Endodermal cell (in vitro differentiated cells): ENCODE measurements at regions not wholly inside any gene's neighbourhood (a gene's known extent, or its start where the extent isn't known, plus 50 kb on each side); places are given as distances from the start of the nearest gene placed in this dataset.

Source experiments
- DNase-seq: peaks from one replicate; pipeline ENCODE4 v3.0.0-alpha.2; 2017
- H3K27ac ChIP-seq: 2 replicates; pipeline ENCODE4 v1.5.1; 2013; ENCODE audit warnings: mild to moderate bottlenecking, low read depth, low read length, moderate library complexity
- H3K27me3 ChIP-seq: 2 replicates; pipeline ENCODE4 v1.6.1; 2013; ENCODE audit warnings: mild to moderate bottlenecking, low read length, moderate library complexity; ENCODE audit not compliant: insufficient read depth, control insufficient read depth, poor library complexity, severe bottlenecking
- H3K36me3 ChIP-seq: 2 replicates; pipeline ENCODE4 v1.7.0; 2013; ENCODE audit warnings: mild to moderate bottlenecking, low read length, moderate library complexity; ENCODE audit not compliant: control insufficient read depth, insufficient read depth
- H3K4me1 ChIP-seq: one replicate; pipeline ENCODE4 v1.7.0; 2013; ENCODE audit warnings: low read length; ENCODE audit not compliant: control insufficient read depth, insufficient read depth
- H3K4me3 ChIP-seq: 2 replicates; pipeline ENCODE4 v1.5.1; 2013; ENCODE audit warnings: mild to moderate bottlenecking, low read length, moderate library complexity
- H3K9ac ChIP-seq: 2 replicates; pipeline ENCODE4 v1.6.1; 2013; ENCODE audit warnings: mild to moderate bottlenecking, low read length, moderate library complexity; ENCODE audit not compliant: poor library complexity, severe bottlenecking; ENCODE audit errors: extremely low read depth
- H3K9me3 ChIP-seq: 2 replicates; pipeline ENCODE4 v1.6.1; 2013; ENCODE audit warnings: mild to moderate bottlenecking, low read length, moderate library complexity; ENCODE audit not compliant: control insufficient read depth
- H3K27ac Mint-ChIP-seq: 2 replicates; pipeline ENCODE4 v1.8.0; 2020; ENCODE audit warnings: mixed read lengths
- H3K27me3 Mint-ChIP-seq: 2 replicates; pipeline ENCODE4 v1.8.0; 2021; ENCODE audit warnings: mild to moderate bottlenecking, mixed read lengths; ENCODE audit not compliant: insufficient read depth
- H3K36me3 Mint-ChIP-seq: 2 replicates; pipeline ENCODE4 v1.8.0; 2020; ENCODE audit warnings: low read depth, mixed read lengths
- H3K4me1 Mint-ChIP-seq: 2 replicates; pipeline ENCODE4 v1.8.0; 2020; ENCODE audit warnings: mixed read lengths
- H3K4me3 Mint-ChIP-seq: 2 replicates; pipeline ENCODE4 v1.8.0; 2020; ENCODE audit warnings: mild to moderate bottlenecking, moderate library complexity, mixed read lengths
- H3K9me3 Mint-ChIP-seq: 2 replicates; pipeline ENCODE4 v1.8.0; 2020; ENCODE audit warnings: mild to moderate bottlenecking, mixed read lengths
- WGBS, 2 experiments: methylation state at CpG; one replicate each; pipeline versions ENCODE4 v1.1.5 to v1.1.7; 2013; ENCODE audit warnings: missing lambda C conversion rate in 2 of 2, mixed read lengths in 1 of 2; ENCODE audit not compliant: insufficient coverage in 1 of 2, insufficient read length in 1 of 2; 5-methylcytosine and 5-hydroxymethylcytosine counted together
- TF ChIP-seq, protein P1 (sequence below): fragments of 200-600 bp; sonication (generic); conservative IDR thresholded peaks from 2 replicates; pipeline ENCODE4 v1.5.0; 2021; ENCODE audit warnings: antibody characterized with exemption, mild to moderate bottlenecking

DNA sequence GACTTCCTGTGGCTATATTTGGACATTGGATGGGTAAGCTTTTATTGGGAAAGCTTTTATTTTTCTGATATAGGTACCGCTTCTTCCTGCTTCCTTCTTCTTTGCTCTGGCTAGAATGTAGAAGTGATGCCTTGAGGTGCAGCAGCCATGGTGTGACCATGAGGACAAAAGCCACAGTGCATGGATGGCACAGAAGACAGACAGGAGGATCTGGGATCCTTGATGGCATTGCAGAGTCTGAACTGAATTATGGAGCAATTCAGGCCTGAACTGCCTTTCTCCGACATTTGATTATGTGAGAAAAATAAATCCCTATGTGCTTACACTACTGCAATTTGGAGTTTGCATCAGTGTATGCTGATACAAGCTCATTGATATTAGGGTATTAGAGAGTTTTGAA, 191.3 kb upstream of the CRY1 start:
- H3K27ac Mint-ChIP-seq, result no peak overlapping the region
- 93% methylated on average over 2 of the region's 2 CpGs; no CpG with 5 or more reads in 1 of the 2 experiments for WGBS, 2 experiments
- H3K36me3 Mint-ChIP-seq, result no peaks in the 10 kb centered on the region

DNA sequence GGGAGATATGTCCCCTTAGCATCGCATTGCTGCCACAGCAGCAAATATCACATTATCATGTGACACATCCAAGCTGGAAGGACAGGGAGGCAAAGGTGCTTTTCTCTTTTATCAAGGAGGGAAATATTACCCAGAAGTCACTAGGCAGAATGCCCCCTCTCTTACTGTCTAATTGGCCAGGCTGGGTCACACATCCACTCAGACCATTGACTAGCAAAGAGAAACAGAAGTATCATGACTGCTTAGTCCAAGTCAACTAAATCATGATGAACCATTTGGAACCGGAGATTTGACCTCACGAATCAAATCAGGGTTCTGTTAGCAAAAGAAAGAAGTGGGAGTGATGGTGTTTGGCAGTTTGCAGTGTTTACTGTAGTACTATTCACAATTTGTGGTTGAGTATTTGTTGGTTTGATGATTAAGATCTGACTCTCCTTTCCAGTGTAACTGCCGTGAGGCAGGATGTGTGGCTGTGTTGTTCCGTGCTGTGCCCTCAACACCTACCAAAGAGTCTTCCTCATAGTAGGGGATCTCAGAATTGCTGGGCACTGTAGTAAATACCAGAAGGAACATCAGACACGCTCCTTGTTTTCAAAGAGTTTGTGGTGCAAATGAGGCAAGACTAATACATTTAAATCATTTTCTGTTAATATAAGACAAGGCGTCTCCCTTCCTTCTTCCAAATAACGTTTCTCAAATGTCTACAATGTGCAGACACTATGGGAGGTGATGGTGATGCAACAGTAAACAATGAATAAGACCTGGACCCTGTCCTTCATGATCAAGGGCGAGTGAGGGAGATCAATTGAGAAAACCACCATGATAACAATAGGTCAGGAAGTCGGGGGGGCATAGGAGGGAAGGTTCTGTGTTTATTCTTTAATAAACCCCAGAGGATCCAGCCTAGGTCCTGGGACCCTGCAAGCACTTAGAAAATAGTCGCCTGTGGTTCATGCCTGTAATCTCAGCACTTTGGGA, 194.4 kb upstream of the CRY1 start:
- no peaks in the 10 kb centered on the region for H3K4me1 Mint-ChIP-seq
- Histone ChIP-seq H3K4me3 (no peak overlapping the region), H3K4me1 (no peaks in the 10 kb centered on the region), H3K9ac (no peak overlapping the region), H3K27me3 (peaks cover 2% of the 10 kb centered on the region), H3K27ac (no peak overlapping the region), H3K36me3 (no peaks in the 10 kb centered on the region), H3K9me3 (peaks cover 11% of the 10 kb centered on the region)
- H3K36me3 Mint-ChIP-seq, result no peaks in the 10 kb centered on the region
- no peak overlapping the region for H3K27ac Mint-ChIP-seq
- DNase-seq, result no peak
- peaks cover 10% of the 10 kb centered on the region for H3K9me3 Mint-ChIP-seq
- TF ChIP-seq, protein P1, sequence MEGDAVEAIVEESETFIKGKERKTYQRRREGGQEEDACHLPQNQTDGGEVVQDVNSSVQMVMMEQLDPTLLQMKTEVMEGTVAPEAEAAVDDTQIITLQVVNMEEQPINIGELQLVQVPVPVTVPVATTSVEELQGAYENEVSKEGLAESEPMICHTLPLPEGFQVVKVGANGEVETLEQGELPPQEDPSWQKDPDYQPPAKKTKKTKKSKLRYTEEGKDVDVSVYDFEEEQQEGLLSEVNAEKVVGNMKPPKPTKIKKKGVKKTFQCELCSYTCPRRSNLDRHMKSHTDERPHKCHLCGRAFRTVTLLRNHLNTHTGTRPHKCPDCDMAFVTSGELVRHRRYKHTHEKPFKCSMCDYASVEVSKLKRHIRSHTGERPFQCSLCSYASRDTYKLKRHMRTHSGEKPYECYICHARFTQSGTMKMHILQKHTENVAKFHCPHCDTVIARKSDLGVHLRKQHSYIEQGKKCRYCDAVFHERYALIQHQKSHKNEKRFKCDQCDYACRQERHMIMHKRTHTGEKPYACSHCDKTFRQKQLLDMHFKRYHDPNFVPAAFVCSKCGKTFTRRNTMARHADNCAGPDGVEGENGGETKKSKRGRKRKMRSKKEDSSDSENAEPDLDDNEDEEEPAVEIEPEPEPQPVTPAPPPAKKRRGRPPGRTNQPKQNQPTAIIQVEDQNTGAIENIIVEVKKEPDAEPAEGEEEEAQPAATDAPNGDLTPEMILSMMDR, result no peak
- 92 to 98% methylated on average over 6 to 10 of the region's 11 CpGs for WGBS, 2 experiments
- H3K27me3 Mint-ChIP-seq, result peaks cover 1% of the 10 kb centered on the region
- no peak overlapping the region for H3K4me3 Mint-ChIP-seq

More for the DNA sequence above, 191.3 kb upstream of the CRY1 start:
- H3K9me3 ChIP-seq, result peaks cover 12% of the 10 kb centered on the region
- TF ChIP-seq, protein P1, result no peak
- H3K9ac ChIP-seq, result no peak overlapping the region
- no peak for DNase-seq
- H3K27me3 Mint-ChIP-seq, result peaks cover 3% of the 10 kb centered on the region
- no peaks in the 10 kb centered on the region for H3K4me1 ChIP-seq
- H3K4me3 ChIP-seq, result no peak overlapping the region
- H3K9me3 Mint-ChIP-seq, result peaks cover 10% of the 10 kb centered on the region
- no peaks in the 10 kb centered on the region for H3K4me1 Mint-ChIP-seq
- no peaks in the 10 kb centered on the region for H3K27me3 ChIP-seq
- H3K4me3 Mint-ChIP-seq, result no peak overlapping the region
- H3K36me3 ChIP-seq, result no peaks in the 10 kb centered on the region
- H3K27ac ChIP-seq, result no peak overlapping the region

DNA sequence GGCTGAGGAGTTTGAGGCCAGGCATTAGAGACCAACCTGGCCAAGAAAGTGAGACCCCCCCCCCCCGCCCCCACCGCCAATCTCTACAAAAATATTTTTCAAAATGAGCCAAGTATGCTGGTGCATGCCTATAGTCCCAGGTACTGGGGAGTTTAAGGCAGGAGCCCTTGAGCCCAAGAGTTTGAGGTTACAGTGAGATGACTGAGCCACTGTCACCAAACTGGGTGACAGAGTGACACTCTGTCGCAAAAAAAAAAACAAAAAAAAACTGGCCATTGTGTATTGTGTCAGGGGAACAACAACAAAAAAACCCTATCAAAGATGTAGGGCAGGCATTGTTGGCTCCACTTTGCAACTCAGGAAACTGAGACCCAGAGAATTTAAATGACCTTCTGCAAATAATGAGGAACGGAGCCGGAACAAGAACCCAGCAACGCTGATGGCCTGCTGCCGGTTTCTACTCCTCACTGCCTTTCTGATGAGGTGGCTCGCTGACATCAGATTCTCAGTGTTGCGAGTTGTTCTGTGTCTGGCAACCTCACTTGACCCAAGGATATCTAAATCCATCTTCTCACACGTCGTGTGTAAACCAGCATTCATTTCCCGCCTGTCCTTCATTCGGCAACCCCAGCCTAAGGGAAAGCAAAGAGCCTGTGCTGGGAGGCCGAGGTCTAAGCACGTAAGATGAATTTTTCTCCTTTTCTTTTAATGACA, 195.2 kb upstream of the CRY1 start:
- Mint-ChIP-seq H3K4me1 (no peaks in the 10 kb centered on the region), H3K9me3 (peaks cover 10% of the 10 kb centered on the region), H3K27ac (no peak overlapping the region), H3K27me3 (peaks cover 1% of the 10 kb centered on the region), H3K4me3 (no peak overlapping the region), H3K36me3 (no peaks in the 10 kb centered on the region)
- H3K4me3 ChIP-seq, result no peak overlapping the region
- H3K9ac ChIP-seq, result no peak overlapping the region
- TF ChIP-seq, protein P1, result no peak
- H3K27me3 ChIP-seq, result peaks cover 6% of the 10 kb centered on the region
- H3K9me3 ChIP-seq, result peaks cover 7% of the 10 kb centered on the region
- no peak overlapping the region for H3K27ac ChIP-seq
- DNase-seq, result no peak
- WGBS, 2 experiments, result 90 to 92% methylated on average over 7 to 14 of the region's 15 CpGs
- no peaks in the 10 kb centered on the region for H3K4me1 ChIP-seq
- H3K36me3 ChIP-seq, result no peaks in the 10 kb centered on the region
